GM23248 (cell line): ENCODE measurements at regions not wholly inside any gene's neighbourhood (a gene's known extent, or its start where the extent isn't known, plus 50 kb on each side); places are given as distances from the start of the nearest gene placed in this dataset.

ENCODE experiments used
- EZH2 ChIP-seq: fragments of 200-600 bp; sonication (generic); IDR thresholded peaks from 2 replicates; pipeline ENCODE4 v1.6.1; 2018; ENCODE audit warnings: antibody characterized with exemption, mild to moderate bottlenecking; ENCODE audit not compliant: insufficient read depth, poor library complexity, severe bottlenecking
- EZH2phosphoT487 ChIP-seq: fragments of 200-600 bp; sonication (generic); IDR thresholded peaks from 2 replicates; pipeline ENCODE4 v1.6.1; 2018; ENCODE audit warnings: antibody characterized with exemption, moderate library complexity, mild to moderate bottlenecking, low read depth; ENCODE audit not compliant: insufficient read depth

GRCh38 chr5:148729182-148729581 is 74.9 kb upstream of the HTR4 start:
- TF ChIP-seq EZH2phosphoT487 (no peak), EZH2 (no peak)
